Activated T-helper 17 cell treated with anti-CD3 and anti-CD28 coated beads, Interleukin-2, amount 50 U/mL, for 72 hours (primary cell): ENCODE measurements at regions not wholly inside any gene's neighbourhood (a gene's known extent, or its start where the extent isn't known, plus 50 kb on each side); places are given as distances from the start of the nearest gene placed in this dataset.
"Not testable (repeated sequence)": the region's sequence is repeated elsewhere in the genome, so short reads cannot be mapped to it uniquely, and the experiment has no call there.

Experiments used
- ATAC-seq: fragments of 150-1000 bp; cut with Tn5 transposase; replicated peaks from 2 replicates; pipeline ENCODE4 v1.10.0; 2021; ENCODE audit warnings: mild to moderate bottlenecking, moderate library complexity
- H3K27ac Mint-ChIP-seq: one replicate; pipeline ENCODE4 v1.8.0; 2022; ENCODE audit warnings: mixed read lengths
- H3K27me3 Mint-ChIP-seq: one replicate; pipeline ENCODE4 v1.8.0; 2022; ENCODE audit warnings: mixed read lengths
- H3K36me3 Mint-ChIP-seq: one replicate; pipeline ENCODE4 v1.8.0; 2022; ENCODE audit warnings: low read depth, mild to moderate bottlenecking, mixed read lengths
- H3K4me1 Mint-ChIP-seq: one replicate; pipeline ENCODE4 v1.8.0; 2022; ENCODE audit warnings: mixed read lengths
- H3K4me3 Mint-ChIP-seq: one replicate; pipeline ENCODE4 v1.8.0; 2022; ENCODE audit warnings: mild to moderate bottlenecking, mixed read lengths
- H3K9me3 Mint-ChIP-seq: one replicate; pipeline ENCODE4 v1.8.0; 2022; ENCODE audit warnings: mixed read lengths

DNA sequence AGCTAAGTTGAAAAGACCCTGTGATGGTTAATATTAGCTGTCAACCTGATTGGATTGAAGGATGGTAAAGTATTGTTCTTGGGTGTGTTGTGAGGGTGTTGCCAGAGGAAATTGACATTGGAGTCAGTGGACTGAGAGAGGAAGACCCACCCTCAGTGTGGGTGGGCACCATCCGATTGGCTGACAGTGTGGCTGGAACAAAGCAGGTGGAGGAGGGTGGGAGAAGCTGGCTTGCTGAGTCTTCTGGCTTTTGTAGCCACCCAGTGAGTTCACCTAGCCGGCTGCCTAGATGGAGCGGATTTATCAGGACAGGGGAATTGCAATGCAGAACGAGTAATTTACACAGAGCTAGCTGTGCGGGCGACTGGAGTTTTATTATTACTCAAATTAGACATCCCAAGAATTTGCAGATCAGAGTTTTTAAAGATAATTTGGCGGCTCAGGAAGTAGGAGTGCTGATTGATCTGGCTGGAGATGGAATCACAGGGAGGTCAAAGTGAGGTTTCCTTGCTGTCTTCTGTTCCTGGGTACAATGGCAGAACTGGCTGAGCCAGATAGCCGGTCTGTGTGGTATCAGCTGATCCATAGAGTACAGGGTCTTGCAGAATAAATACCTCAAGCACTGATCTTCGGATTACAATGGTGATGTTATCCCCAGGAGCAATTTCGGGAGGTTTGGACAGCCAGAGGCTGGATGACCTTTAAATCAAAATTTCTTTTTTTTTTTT is 4015.1 kb upstream of the TPTE start:
- H3K27me3 Mint-ChIP-seq, H3K4me1 Mint-ChIP-seq, ATAC-seq, H3K9me3 Mint-ChIP-seq, H3K36me3 Mint-ChIP-seq, H3K27ac Mint-ChIP-seq, H3K4me3 Mint-ChIP-seq: not testable (repeated sequence)

GRCh38 chr21:6507632-6508031 is 4013.8 kb upstream of the TPTE start:
- H3K27me3 Mint-ChIP-seq, ATAC-seq, H3K4me1 Mint-ChIP-seq, H3K27ac Mint-ChIP-seq, H3K9me3 Mint-ChIP-seq, H3K4me3 Mint-ChIP-seq, H3K36me3 Mint-ChIP-seq: not testable (repeated sequence)

DNA sequence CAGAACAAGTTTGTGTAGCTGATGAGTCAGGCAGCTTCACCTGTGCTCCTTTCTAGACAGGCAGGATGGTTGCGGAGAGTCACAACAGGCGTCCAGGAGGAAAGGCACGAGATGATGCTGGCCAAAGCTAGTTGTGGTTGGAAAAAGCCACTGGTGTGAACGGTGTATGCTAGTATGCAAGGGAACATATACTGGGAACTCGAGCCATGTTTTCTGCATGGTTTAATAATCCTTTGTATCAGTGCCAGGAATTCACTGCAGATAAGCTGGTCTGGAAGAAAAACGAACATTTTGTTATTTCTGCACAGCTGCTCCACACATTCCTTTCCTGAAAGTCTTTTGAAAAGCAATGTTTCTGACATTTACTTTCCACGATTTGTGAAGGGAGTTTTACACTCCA is 3999.6 kb upstream of the TPTE start:
- H3K27me3 Mint-ChIP-seq, H3K4me1 Mint-ChIP-seq, ATAC-seq, H3K27ac Mint-ChIP-seq, H3K4me3 Mint-ChIP-seq, H3K9me3 Mint-ChIP-seq, H3K36me3 Mint-ChIP-seq: not testable (repeated sequence)

DNA sequence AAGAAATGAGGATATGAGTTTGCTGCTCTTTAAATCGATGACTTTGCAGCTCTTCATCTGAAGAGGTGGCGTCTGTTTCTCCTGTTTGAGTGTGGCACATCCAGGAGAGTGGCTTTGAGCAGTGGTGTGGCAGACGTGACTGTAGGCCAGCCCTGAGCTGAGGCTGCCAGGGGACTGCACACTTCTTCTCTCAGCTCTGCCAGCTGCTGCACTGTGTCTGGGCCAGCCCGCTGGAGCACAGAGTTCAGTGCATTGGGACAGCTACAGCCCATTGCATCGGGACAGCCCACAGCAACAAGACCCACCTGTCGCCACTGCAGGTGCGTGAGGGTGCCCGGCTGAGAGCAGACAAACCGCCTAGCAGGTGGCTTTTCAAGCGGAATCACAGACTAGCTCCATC is 3995.2 kb upstream of the TPTE start:
- not testable (repeated sequence) for H3K9me3 Mint-ChIP-seq, ATAC-seq, H3K27me3 Mint-ChIP-seq, H3K4me1 Mint-ChIP-seq, H3K4me3 Mint-ChIP-seq, H3K36me3 Mint-ChIP-seq, H3K27ac Mint-ChIP-seq

GRCh38 chr21:6530655-6531054 is 3990.7 kb upstream of the TPTE start:
- H3K36me3 Mint-ChIP-seq, H3K27ac Mint-ChIP-seq, H3K4me3 Mint-ChIP-seq, ATAC-seq, H3K27me3 Mint-ChIP-seq, H3K9me3 Mint-ChIP-seq, H3K4me1 Mint-ChIP-seq: not testable (repeated sequence)

- not testable (repeated sequence) for H3K4me3 Mint-ChIP-seq, H3K36me3 Mint-ChIP-seq, H3K27ac Mint-ChIP-seq, H3K4me1 Mint-ChIP-seq, ATAC-seq, H3K27me3 Mint-ChIP-seq, H3K9me3 Mint-ChIP-seq
Observed at GRCh38 chr21:6533261-6533660, 3988.1 kb upstream of the TPTE start.

DNA sequence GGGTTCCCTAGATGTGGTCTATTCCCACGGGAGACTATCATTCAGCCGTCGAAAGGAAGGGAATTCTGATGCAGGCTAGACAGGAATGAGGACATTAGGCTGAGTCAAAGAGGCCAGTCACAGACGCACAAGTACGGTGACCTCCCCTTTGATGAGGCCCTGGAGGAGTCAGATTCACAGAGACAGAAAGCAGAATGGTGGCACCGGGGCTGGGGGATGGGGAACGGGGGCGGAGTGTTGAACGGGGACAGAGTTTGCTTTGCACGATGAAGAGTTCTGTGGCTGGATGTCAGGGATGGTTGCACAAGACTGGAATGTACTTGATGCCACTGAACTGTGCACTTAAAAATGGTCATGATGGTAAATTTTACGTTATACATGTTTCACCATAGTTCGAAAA is 3983.1 kb upstream of the TPTE start:
- H3K36me3 Mint-ChIP-seq, H3K27ac Mint-ChIP-seq, ATAC-seq, H3K4me1 Mint-ChIP-seq, H3K9me3 Mint-ChIP-seq, H3K27me3 Mint-ChIP-seq, H3K4me3 Mint-ChIP-seq: not testable (repeated sequence)

GRCh38 chr21:6539688-6540087 is 3981.7 kb upstream of the TPTE start:
- not testable (repeated sequence) for H3K4me3 Mint-ChIP-seq, H3K4me1 Mint-ChIP-seq, H3K27ac Mint-ChIP-seq, H3K9me3 Mint-ChIP-seq, H3K27me3 Mint-ChIP-seq, H3K36me3 Mint-ChIP-seq, ATAC-seq

GRCh38 chr21:6541036-6541435 is 3980.3 kb upstream of the TPTE start:
- not testable (repeated sequence) for H3K27me3 Mint-ChIP-seq, H3K9me3 Mint-ChIP-seq, H3K4me3 Mint-ChIP-seq, ATAC-seq, H3K27ac Mint-ChIP-seq, H3K36me3 Mint-ChIP-seq, H3K4me1 Mint-ChIP-seq

- ATAC-seq, H3K9me3 Mint-ChIP-seq, H3K27ac Mint-ChIP-seq, H3K4me3 Mint-ChIP-seq, H3K4me1 Mint-ChIP-seq, H3K27me3 Mint-ChIP-seq, H3K36me3 Mint-ChIP-seq: not testable (repeated sequence)
Observed at GRCh38 chr21:6545288-6545687, 3976.1 kb upstream of the TPTE start.

DNA sequence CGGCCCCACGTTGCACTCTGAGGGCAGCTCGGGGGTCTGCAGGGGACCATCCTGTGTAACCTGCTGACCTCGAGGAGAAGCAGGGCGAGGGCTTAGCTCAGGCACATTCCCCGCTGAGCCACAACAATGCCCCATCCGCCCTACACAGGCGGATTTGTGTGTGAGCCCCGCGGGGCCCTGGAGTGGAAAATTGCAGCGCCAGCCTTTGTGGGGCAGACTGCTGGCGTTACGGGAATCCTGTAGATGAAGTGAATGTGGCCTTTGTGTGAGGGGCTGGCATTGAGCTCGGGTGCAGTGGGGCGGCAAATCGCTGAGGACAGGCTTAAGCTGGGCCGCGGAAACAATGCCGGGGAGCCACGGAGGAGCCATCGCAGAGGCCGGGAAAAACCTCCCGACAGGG is 3970.3 kb upstream of the TPTE start:
- not testable (repeated sequence) for H3K36me3 Mint-ChIP-seq, H3K27me3 Mint-ChIP-seq, H3K4me1 Mint-ChIP-seq, H3K4me3 Mint-ChIP-seq, H3K9me3 Mint-ChIP-seq, ATAC-seq, H3K27ac Mint-ChIP-seq

DNA sequence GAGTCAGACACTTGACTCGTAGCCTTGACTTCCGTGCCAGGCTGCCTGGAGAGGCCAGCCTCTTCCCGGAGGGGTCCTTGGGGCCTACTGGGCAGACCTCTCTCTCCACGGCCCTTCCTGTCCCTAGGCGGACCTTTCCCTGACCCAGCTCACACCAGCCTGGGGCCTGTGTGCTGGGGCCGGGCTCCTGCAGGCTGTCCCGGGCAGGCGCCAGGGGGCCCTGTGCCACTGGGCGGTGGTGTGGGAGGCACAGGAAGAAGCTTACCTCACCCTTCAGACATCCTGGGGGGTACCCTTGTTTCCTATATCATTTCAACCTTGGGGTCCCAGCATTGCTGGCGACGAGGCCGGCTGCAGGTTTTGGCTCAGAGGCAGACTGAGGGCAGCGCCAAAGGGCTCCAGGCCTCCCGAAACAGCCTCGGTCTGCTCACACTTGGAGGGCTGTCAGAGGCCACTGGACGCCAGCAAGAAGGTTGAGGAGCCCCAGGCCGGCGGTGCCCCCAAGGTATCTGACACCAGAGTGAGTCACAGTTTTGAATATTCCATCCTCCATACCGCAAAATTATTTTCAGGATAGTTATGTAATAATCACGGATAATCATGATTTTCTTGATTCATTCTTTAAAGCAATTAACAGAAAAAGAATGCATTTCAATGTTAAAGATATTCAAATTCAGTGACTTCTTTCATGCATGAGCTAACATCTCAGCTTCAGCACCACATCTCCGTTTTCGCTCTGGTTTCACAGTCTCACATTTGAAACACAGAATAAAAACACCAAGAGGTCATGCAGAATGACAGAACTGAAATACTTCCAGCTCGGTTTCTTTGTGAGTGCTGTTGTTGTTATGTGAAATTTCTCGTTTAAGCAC is 3967.6 kb upstream of the TPTE start:
- not testable (repeated sequence) for H3K36me3 Mint-ChIP-seq, H3K27ac Mint-ChIP-seq, H3K27me3 Mint-ChIP-seq, H3K4me1 Mint-ChIP-seq, ATAC-seq, H3K4me3 Mint-ChIP-seq, H3K9me3 Mint-ChIP-seq

DNA sequence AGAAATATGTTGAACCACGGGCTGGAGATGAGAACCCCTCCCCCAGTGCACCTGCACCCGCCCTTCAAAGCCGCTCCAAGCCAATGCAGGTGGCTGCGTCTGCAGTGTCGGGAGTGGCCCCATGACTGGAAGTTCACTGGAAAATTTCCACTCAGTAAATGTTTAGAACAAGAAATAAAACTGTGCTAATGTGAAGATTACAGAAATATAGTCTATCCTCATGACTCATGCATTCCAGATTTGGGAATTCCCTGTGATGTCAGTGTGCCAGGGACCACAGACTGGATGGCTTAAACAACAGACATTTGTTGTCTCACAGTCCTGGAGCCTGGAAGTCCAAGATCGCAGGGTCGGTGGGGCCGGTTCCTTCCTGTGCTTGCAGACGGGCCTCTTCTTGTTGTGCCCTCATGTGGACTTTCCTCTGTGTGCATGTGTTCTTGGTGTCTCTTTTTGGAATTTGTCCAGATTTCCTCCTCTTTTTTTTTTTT is 3967.0 kb upstream of the TPTE start:
- not testable (repeated sequence) for ATAC-seq, H3K36me3 Mint-ChIP-seq, H3K27me3 Mint-ChIP-seq, H3K4me3 Mint-ChIP-seq, H3K9me3 Mint-ChIP-seq, H3K4me1 Mint-ChIP-seq, H3K27ac Mint-ChIP-seq

DNA sequence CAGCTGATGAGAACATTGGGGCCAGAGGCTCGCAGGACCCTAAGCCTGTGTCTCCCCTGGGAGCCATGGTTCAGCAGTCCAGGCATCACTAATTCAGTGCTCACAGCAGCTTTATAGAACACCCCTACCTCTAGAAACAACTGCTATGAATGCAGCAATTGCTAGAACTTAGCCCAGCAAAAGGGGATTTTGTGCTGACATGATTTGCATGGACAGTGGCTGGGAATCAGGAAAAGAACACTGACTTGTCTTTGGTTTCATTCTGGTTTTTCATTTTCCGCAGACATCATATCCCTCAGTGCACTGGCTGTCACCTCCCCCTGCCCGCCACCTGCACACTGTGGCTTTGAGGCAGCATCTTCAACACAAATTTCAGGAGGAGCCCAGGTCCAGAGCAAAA is 3964.9 kb upstream of the TPTE start:
- H3K4me1 Mint-ChIP-seq, H3K36me3 Mint-ChIP-seq, H3K4me3 Mint-ChIP-seq, H3K27me3 Mint-ChIP-seq, H3K27ac Mint-ChIP-seq, H3K9me3 Mint-ChIP-seq: not testable (repeated sequence)
- peak; percentile 92 for ATAC-seq

GRCh38 chr21:6557415-6557814 is 3964.0 kb upstream of the TPTE start:
- not testable (repeated sequence) for ATAC-seq, H3K27me3 Mint-ChIP-seq, H3K4me1 Mint-ChIP-seq, H3K4me3 Mint-ChIP-seq, H3K9me3 Mint-ChIP-seq, H3K36me3 Mint-ChIP-seq, H3K27ac Mint-ChIP-seq
